PFSK-1 (cell line): ENCODE measurements at regions not wholly inside any gene's neighbourhood (a gene's known extent, or its start where the extent isn't known, plus 50 kb on each side); places are given as distances from the start of the nearest gene placed in this dataset.

Experiments used
- FOXP2 ChIP-seq: optimal IDR thresholded peaks from 2 replicates; pipeline ENCODE3; 2011; ENCODE audit warnings: borderline replicate concordance, control low read depth, inconsistent platforms; ENCODE audit not compliant: insufficient read depth; ENCODE audit errors: extremely low read length, extremely low read depth
- POLR2AphosphoS5 ChIP-seq: IDR thresholded peaks from 2 replicates; pipeline ENCODE4 v1.6.1; 2012; ENCODE audit warnings: low read depth, mild to moderate bottlenecking, control low read depth, low read length, moderate library complexity
- SIN3A ChIP-seq: IDR thresholded peaks from 2 replicates; pipeline ENCODE4 v1.6.1; 2012; ENCODE audit warnings: mild to moderate bottlenecking, low read length, moderate library complexity, borderline replicate concordance; ENCODE audit not compliant: insufficient read depth
- TAF1 ChIP-seq: IDR thresholded peaks from 2 replicates; pipeline ENCODE4 v1.6.1; 2012; ENCODE audit warnings: low read length, control low read depth, borderline replicate concordance; ENCODE audit not compliant: insufficient read depth
- TF ChIP-seq, protein P1 (sequence below), 2 experiments: IDR thresholded peaks; 2 replicates each; pipeline versions ENCODE4 v1.6.1 to v1.8.0; 2011 to 2012; ENCODE audit warnings: low read depth in 2 of 2, low read length in 2 of 2, control low read depth in 1 of 2, inconsistent platforms in 1 of 2, mild to moderate bottlenecking in 1 of 2, moderate library complexity in 1 of 2; ENCODE audit not compliant: insufficient read depth in 1 of 2

DNA sequence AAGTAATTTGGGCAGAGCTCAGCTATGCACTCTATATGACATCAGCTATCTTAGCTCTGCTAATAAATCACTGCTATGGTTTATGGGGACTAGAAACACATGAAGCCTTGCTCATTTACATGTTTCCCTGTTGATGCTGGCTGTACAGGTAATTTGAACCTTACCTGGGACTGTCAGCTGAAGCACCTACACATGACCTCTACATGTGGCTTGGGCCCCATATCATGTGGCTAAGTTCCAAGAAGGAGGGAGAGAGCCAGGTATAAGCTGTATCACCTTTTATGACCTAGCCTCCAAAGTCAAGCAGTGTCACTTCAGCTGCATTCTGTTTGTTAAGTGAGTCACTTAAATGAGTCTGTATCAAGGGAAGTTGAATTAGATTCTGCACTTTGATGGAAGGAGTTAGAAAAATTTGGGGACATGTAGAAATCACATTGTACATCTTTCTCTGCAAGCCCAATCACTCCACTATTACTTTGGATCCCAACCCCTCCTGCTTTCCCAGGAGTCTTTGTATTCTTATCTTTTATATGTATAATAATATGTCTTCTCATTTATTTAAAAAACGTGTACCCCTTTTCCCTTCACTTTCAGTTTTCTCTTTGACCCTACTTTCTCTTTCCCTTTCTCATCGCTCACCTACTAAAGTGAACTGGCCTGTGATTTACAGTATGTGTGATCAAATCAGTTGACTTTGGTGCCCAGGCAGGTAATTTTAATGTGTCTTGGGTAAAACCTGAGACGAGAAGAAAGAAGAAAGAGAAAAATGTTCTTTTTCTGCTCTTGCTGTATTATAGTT lies 53.4 kb upstream of the PRKACB start:
- TF ChIP-seq FOXP2 (no peak), SIN3A (no peak), POLR2AphosphoS5 (no peak), TAF1 (no peak)
- TF ChIP-seq, protein P1, sequence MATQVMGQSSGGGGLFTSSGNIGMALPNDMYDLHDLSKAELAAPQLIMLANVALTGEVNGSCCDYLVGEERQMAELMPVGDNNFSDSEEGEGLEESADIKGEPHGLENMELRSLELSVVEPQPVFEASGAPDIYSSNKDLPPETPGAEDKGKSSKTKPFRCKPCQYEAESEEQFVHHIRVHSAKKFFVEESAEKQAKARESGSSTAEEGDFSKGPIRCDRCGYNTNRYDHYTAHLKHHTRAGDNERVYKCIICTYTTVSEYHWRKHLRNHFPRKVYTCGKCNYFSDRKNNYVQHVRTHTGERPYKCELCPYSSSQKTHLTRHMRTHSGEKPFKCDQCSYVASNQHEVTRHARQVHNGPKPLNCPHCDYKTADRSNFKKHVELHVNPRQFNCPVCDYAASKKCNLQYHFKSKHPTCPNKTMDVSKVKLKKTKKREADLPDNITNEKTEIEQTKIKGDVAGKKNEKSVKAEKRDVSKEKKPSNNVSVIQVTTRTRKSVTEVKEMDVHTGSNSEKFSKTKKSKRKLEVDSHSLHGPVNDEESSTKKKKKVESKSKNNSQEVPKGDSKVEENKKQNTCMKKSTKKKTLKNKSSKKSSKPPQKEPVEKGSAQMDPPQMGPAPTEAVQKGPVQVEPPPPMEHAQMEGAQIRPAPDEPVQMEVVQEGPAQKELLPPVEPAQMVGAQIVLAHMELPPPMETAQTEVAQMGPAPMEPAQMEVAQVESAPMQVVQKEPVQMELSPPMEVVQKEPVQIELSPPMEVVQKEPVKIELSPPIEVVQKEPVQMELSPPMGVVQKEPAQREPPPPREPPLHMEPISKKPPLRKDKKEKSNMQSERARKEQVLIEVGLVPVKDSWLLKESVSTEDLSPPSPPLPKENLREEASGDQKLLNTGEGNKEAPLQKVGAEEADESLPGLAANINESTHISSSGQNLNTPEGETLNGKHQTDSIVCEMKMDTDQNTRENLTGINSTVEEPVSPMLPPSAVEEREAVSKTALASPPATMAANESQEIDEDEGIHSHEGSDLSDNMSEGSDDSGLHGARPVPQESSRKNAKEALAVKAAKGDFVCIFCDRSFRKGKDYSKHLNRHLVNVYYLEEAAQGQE (IDR thresholded peaks at IDR 0.05; ENCODE audit: insufficient read depth in 1 of 2, low read depth in 2 of 2, low read length in 2 of 2), result no peak

DNA sequence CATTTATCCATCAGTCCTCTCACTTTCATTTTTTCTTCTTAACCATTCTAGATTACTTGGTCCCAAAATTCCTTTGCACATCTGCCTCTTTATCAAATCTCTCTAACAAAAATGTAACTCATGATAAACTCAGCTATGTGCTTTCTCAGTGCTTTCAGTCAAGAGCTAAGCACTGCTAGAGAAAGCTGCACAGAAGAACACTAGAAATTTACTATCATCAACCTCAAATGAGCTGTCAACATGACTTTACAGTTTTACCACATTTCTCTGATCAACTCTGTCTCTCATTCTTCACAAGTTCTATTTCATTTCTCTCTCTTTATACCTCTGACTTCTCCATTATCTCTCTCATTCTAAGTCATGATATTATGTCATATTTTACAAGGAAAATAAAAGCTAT lies 54.2 kb upstream of the PRKACB start:
- TF ChIP-seq FOXP2 (no peak), TAF1 (no peak), POLR2AphosphoS5 (no peak), SIN3A (no peak)
- TF ChIP-seq, protein P1 (IDR thresholded peaks at IDR 0.05; ENCODE audit: insufficient read depth in 1 of 2, low read depth in 2 of 2, low read length in 2 of 2), result no peak

DNA sequence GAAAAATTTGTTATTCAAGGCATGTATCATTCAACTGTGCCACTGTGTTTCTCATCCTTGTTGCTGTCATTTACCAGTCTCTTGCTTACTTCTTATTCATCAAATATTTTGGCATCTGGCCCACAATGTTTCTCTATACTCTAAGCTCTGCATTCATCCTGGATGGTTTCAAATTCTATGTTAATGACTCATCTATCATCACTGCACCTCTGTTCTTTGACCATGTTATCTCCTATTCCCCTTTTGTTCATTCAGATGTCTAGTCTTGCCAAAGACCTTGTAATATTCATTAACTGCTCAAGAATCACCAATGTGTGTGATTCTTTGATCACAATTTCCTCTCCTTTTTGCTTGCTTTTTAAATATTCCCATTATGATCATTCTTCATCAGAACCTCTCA lies 54.6 kb upstream of the PRKACB start:
- TF ChIP-seq POLR2AphosphoS5 (no peak), SIN3A (no peak), FOXP2 (no peak)

DNA sequence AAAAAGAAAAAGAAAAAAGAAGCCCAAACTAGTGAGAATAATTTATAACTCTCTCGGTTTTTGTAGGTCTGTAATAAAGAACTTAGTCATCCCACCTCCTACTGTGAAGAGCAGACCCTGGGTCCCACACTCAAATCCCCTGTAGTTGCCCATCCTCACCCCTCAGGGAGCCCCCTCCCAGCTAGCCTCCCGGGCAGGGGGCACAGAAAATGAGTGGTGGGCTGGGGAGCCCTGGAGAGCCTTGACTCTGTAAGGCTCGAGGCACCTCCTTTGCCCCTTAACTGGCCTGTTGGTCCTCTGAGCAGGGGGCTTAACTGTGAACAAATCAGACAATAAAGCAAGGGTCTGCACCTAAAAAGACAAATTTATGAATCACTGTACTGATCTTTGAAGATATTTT lies 57.5 kb upstream of the PRKACB start:
- TF ChIP-seq, protein P1 (IDR thresholded peaks at IDR 0.05; ENCODE audit: insufficient read depth in 1 of 2, low read depth in 2 of 2, low read length in 2 of 2), result no peak
- TF ChIP-seq POLR2AphosphoS5 (no peak), TAF1 (no peak), FOXP2 (no peak), SIN3A (no peak)

DNA sequence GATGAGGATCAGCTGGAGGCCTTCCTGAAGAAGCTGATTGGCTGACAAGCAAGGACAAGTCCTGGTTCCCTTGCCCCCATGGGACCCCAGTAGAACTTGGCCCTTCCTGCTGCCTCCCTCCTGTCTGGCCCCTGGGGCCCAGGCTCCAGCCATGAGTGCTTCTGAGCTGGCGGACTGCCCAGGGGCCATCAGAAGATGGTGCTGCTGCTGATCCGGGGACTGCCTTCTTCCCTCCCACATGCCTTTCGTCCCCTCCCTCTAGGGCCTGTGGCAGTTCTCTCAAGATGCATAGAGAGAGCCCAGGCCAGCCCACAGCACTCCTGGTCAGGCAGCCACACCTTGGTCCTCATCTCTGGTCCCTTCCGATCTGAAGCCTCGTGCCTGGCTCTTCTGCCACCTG lies 57.9 kb upstream of the PRKACB start:
- TF ChIP-seq FOXP2 (no peak), SIN3A (no peak), TAF1 (no peak), POLR2AphosphoS5 (no peak)
- TF ChIP-seq, protein P1 (IDR thresholded peaks at IDR 0.05; ENCODE audit: insufficient read depth in 1 of 2, low read depth in 2 of 2, low read length in 2 of 2), result no peak

DNA sequence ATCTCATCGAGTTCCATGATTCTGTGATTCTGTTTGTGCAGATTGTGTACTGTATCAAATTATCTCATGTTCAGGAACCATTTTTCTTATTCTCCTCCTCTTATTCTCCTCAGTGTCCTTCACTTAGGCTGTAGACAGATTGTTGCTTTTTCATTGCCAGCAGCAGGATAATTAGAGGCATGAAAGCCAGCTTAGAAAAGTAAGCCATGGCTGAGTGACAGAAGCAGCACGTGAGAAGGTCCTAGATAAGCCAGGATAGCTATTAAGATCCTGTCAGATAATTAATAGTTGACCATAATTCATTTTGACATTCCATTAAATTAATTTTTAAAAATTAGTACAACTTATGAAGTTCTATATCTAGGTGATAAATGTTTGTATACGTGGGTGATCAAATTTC lies 60.8 kb upstream of the PRKACB start:
- TF ChIP-seq, protein P1 (IDR thresholded peaks at IDR 0.05; ENCODE audit: insufficient read depth in 1 of 2, low read depth in 2 of 2, low read length in 2 of 2), result no peak
- no peak for TF ChIP-seq FOXP2
- no peak for TF ChIP-seq SIN3A
- no peak for TF ChIP-seq POLR2AphosphoS5
- no peak for TF ChIP-seq TAF1
